ENCODE measurements at regions not wholly inside any gene's neighbourhood (a gene's known extent, or its start where the extent isn't known, plus 50 kb on each side); places are given as distances from the start of the nearest gene placed in this dataset.

DNA sequence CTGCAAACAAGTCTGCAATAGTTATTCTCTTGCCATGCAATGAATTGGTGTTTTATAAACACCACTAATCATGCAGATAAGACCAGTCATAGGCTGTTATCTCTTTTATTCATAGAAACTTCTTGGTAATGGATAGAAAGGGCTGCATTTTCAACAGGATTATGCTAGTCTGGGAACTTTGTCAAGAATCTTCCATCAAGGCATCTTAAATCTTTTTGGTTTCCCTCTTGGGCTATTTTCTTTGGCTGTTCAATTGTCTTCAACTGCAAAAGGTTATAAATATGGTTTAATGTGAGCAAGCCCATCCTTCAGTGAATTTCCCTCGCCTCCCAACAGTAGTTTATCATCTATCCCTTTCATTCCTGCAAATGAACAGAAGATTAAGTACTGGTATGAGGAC, 59.0 kb upstream of the MINAR1 start:
- peak; percentile 48 for DNase-seq

DNA sequence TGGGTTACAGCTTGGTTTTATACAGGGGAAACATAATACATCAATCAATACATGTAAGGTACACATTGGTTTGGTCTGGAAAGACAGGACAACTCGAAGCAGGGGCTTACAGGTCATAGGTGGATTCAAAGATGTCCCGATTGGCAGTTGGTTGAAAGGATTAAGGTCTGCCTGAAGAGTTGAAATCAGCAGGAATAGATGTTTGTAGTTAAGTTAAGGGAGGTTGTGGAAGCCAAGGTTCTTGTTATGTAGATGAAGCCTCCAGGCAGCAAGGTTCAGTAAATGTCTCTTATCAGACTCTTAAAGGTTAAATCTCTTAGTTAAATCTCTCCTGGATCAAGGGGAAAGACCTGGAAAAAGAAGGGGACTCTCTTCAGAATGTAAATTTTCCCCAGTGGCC, 58.4 kb upstream of the MINAR1 start:
- DNase-seq: no peak

DNA sequence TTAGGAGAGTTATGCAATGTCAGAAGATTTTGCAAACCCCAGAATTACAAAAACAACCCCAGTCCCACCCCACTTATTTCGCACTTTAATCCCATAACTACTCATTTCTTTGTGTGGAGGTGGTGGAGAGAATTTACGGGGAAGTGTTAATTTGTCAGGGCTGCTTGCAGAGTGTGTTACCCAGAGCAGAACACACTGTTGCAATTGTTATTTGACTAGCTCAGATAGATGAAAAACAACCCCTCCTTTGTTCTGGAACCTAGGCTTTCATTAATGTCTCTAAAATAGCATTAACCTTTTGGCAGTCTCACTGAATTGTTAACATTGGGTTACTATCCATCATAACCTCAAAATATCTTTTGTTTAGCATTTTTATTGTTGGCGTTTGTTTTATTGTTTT, 55.8 kb upstream of the MINAR1 start:
- DNase-seq: no peak

DNA sequence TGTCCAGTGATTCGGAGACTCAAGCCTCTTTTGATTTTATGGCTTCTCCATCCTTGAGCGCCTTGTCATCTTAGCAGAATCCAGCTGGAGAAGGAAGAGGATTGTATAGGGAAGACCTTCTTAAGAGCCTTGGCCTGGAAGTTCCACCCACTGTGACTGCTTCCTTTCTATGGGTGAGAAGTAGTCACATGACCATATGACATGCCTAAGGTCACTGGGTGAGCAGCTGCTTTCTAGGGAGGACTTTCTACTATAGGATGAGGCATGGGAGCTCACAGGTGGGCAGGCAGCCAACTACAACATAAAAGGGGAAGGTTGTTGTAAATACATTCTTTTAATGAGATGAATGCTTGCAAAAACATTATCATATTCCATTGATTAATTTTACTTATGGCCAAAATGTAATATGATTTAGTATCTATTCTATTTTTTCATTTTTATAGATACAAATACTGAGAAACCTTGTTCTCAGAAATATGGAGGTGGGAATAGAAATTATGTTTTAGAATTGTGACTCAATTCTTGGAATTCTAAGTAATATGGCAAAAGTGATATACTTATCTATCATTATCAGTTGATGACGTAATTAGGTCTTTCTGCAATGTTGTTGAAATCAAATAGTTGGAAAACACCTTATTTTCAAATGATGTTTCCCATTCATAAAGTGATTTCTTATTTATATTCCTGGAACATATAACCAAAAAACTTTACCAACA, 53.6 kb upstream of the MINAR1 start:
- no peak for DNase-seq

DNA sequence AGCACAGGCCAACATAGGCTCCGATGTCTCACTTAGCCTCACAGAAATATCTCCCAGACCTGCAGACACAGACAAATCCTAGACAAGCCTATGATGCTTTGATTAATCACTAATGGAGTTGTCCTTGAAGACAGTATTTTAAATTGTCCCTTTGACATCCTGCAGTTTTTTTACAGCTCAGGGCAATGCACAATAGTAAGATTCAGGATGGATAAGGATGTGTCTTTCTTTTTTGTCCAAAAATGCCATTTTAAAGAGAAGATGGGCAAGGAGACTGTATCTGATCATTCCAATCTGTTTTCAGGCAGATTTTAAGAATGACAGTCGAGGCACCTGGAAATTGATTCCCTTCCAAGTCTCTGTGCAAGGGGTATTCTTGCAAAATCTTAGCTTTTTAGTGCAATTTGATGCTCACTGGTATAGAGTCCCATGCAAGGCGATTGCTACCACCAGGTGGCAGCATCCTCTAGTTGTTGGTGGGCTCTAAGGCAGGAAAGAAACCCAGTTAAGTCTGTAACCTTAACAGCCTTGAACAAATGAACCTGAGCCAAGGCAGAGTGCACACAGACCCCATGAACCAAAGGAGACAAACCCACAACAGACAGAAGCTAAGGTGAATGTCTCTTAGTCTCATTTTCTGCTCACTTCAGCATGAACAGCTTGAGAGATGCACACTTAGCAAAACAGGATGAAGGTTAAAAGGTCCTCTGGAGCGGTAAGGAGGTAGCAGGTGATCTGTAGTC, 51.2 kb upstream of the MINAR1 start:
- peak; percentile 78 for DNase-seq

DNA sequence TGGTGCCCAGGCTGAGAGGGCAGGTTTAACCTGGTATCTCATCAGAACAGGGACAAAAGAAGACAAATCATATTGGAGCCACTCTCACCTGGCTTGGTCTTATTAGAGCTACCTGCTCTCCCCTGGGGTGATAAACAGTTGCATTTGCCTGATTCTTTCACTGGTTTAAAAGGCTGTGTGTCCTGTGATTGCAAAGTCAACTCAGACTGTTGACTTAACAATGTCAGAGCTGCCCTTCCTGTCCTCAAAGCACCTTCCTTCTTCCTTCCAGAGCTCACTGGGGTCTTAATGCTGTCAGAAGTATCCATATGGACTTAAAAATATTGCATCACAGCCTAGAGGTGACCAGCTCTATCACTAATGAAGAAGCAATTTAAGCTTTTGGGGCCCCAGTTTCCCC, 50.5 kb upstream of the MINAR1 start:
- DNase-seq: no peak
